Muscle of leg (tissue), 3 donors: ENCODE measurements at regions not wholly inside any gene's neighbourhood (a gene's known extent, or its start where the extent isn't known, plus 50 kb on each side); places are given as distances from the start of the nearest gene placed in this dataset.

ENCODE experiments used
- DNase-seq: peaks from one replicate; pipeline ENCODE4 v3.0.0; 2013
- H3K27ac ChIP-seq: one replicate; pipeline ENCODE4 v1.5.1; 2013; ENCODE audit warnings: mild to moderate bottlenecking, low read length, control low read depth
- H3K27me3 ChIP-seq: one replicate; pipeline ENCODE4 v1.6.1; 2013; ENCODE audit warnings: low read length; ENCODE audit not compliant: control insufficient read depth, insufficient read depth
- H3K36me3 ChIP-seq: one replicate; pipeline ENCODE4 v1.6.1; 2013; ENCODE audit warnings: low read length; ENCODE audit not compliant: control insufficient read depth, insufficient read depth
- H3K4me1 ChIP-seq: one replicate; pipeline ENCODE4 v1.6.1; 2013; ENCODE audit warnings: low read length; ENCODE audit not compliant: control insufficient read depth, insufficient read depth
- H3K4me3 ChIP-seq: one replicate; pipeline ENCODE4 v1.5.1; 2013; ENCODE audit warnings: low read length, control low read depth
- H3K9me3 ChIP-seq: replicated peaks from 2 replicates; pipeline ENCODE4 v1.6.1; 2013; ENCODE audit warnings: low read depth, low read length; ENCODE audit not compliant: control insufficient read depth
- WGBS: methylation state at CpG from one replicate; pipeline ENCODE4 v1.1.5; 2013; ENCODE audit warnings: missing lambda C conversion rate; ENCODE audit not compliant: insufficient coverage; 5-methylcytosine and 5-hydroxymethylcytosine counted together

- 25% methylated on average over 2 of the region's 6 CpGs for WGBS
- DNase-seq = no peak
- no peak overlapping the region for H3K27ac ChIP-seq
- no peaks in the 10 kb centered on the region for H3K4me1 ChIP-seq
- H3K36me3 ChIP-seq = no peaks in the 10 kb centered on the region
- no peak overlapping the region for H3K4me3 ChIP-seq
- H3K9me3 ChIP-seq = no peaks in the 10 kb centered on the region
- no peaks in the 10 kb centered on the region for H3K27me3 ChIP-seq
These were observed 177.1 kb upstream of the CHRNA7 start for GRCh38 chr15:31852933-31853799.

- 76% methylated on average over 8 of the region's 12 CpGs for WGBS
- H3K27me3 ChIP-seq = no peaks in the 10 kb centered on the region
These were observed 173.7 kb upstream of the CHRNA7 start for GRCh38 chr15:31856581-31856980.

GRCh38 chr15:31857194-31857593, 173.1 kb upstream of the CHRNA7 start:
- Histone ChIP-seq H3K27ac (no peak overlapping the region), H3K27me3 (no peaks in the 10 kb centered on the region), H3K36me3 (no peaks in the 10 kb centered on the region), H3K4me1 (no peaks in the 10 kb centered on the region), H3K4me3 (no peak overlapping the region), H3K9me3 (no peaks in the 10 kb centered on the region)
- DNase-seq = no peak
- WGBS = 56% methylated on average over 2 of the region's 6 CpGs

More at GRCh38 chr15:31856581-31856980, 173.7 kb upstream of the CHRNA7 start:
- H3K4me1 ChIP-seq = no peaks in the 10 kb centered on the region
- no peaks in the 10 kb centered on the region for H3K36me3 ChIP-seq
- no peak overlapping the region for H3K27ac ChIP-seq
- no peaks in the 10 kb centered on the region for H3K9me3 ChIP-seq
- DNase-seq = no peak
- no peak overlapping the region for H3K4me3 ChIP-seq

- H3K27ac ChIP-seq = no peak overlapping the region
- DNase-seq = no peak
- no peaks in the 10 kb centered on the region for H3K4me1 ChIP-seq
- H3K27me3 ChIP-seq = no peaks in the 10 kb centered on the region
- H3K4me3 ChIP-seq = no peak overlapping the region
- WGBS = 77% methylated on average over 3 of the region's 6 CpGs
- no peaks in the 10 kb centered on the region for H3K9me3 ChIP-seq
- no peaks in the 10 kb centered on the region for H3K36me3 ChIP-seq
These were observed 172.3 kb upstream of the CHRNA7 start for GRCh38 chr15:31858026-31858425.

GRCh38 chr15:31866248-31866647, 164.1 kb upstream of the CHRNA7 start:
- Histone ChIP-seq H3K27ac (no peak overlapping the region), H3K27me3 (peaks cover 15% of the 10 kb centered on the region), H3K9me3 (no peaks in the 10 kb centered on the region), H3K36me3 (no peaks in the 10 kb centered on the region), H3K4me3 (no peak overlapping the region), H3K4me1 (peaks cover 8% of the 10 kb centered on the region)
- DNase-seq = no peak
- 49% methylated on average over 2 of the region's 6 CpGs for WGBS

- Histone ChIP-seq H3K4me1 (peaks cover 8% of the 10 kb centered on the region), H3K27me3 (peaks cover 15% of the 10 kb centered on the region), H3K36me3 (no peaks in the 10 kb centered on the region), H3K4me3 (no peak overlapping the region), H3K9me3 (no peaks in the 10 kb centered on the region), H3K27ac (no peak overlapping the region)
- peak; percentile 23 for DNase-seq
- WGBS = 96% methylated on average over 4 of the region's 24 CpGs
These were observed 162.5 kb upstream of the CHRNA7 start for GRCh38 chr15:31867536-31868442.

GRCh38 chr15:31869686-31870307, 160.5 kb upstream of the CHRNA7 start:
- H3K27ac ChIP-seq = no peak overlapping the region
- H3K4me3 ChIP-seq = no peak overlapping the region
- peaks cover 8% of the 10 kb centered on the region for H3K4me1 ChIP-seq
- H3K36me3 ChIP-seq = no peaks in the 10 kb centered on the region
- no peaks in the 10 kb centered on the region for H3K9me3 ChIP-seq
- DNase-seq = peak; percentile 31
- peaks cover 15% of the 10 kb centered on the region for H3K27me3 ChIP-seq
- under 1% methylated on average over 57 of the region's 60 CpGs for WGBS

- peaks cover 8% of the 10 kb centered on the region for H3K4me1 ChIP-seq
- H3K36me3 ChIP-seq = no peaks in the 10 kb centered on the region
- peaks cover 15% of the 10 kb centered on the region for H3K27me3 ChIP-seq
- no peaks in the 10 kb centered on the region for H3K9me3 ChIP-seq
- peak within 1 kb of the TSS; percentile 56 for H3K4me3 ChIP-seq
- peak; percentile 94 for DNase-seq
- H3K27ac ChIP-seq = peak within 1 kb of the TSS; percentile 49
- WGBS = under 1% methylated on average over 122 of the region's 122 CpGs
These were observed 159.8 kb upstream of the CHRNA7 start, which contains the start of gene OTUD7A for GRCh38 chr15:31870328-31871165. Gene OTUD7A (minus strand): TSS chr15:31870673.

GRCh38 chr15:31871166-31871886, 159.0 kb upstream of the CHRNA7 start:
- peaks cover 8% of the 10 kb centered on the region for H3K4me1 ChIP-seq
- H3K9me3 ChIP-seq = no peaks in the 10 kb centered on the region
- no peak for DNase-seq
- H3K27me3 ChIP-seq = peaks cover 13% of the 10 kb centered on the region
- no peaks in the 10 kb centered on the region for H3K36me3 ChIP-seq
- peak overlapping the region; percentile 49 for H3K27ac ChIP-seq
- 30% methylated on average over 7 of the region's 14 CpGs for WGBS
- H3K4me3 ChIP-seq = peak overlapping the region; percentile 56
